ENCODE measurements at regions not wholly inside any gene's neighbourhood (a gene's known extent, or its start where the extent isn't known, plus 50 kb on each side); places are given as distances from the start of the nearest gene placed in this dataset.

DNA sequence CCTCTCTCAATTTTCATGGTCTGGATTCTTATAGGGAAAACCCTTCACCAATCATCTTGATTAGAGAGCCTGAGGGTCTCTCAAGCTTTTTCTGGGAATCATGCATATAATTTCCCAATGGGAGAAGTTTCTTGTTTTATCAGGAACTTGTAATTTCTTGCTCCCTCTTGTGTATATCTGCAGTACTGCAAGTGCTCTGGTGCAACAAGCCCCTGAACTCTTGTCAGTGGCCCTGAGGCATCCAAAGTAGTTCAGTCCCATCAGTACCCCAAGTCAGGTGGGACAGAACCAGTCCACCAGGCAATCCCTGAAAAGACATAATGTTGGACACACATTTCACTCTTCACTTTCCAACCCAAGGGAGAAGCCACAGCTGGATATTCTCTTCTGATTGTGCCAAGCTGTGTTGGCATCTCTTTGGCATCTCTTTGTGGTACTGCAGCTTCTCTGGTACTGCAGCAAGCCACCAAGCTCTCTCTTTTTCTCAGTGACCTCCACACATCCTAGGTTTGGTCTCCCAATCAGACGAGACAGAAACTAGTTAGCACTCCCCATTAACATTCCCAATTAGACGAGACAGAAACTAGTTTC lies 214.5 kb downstream of the ZIC4 start:
- Histone ChIP-seq H3K56ac (ENCODE audit: extremely low read depth, insufficient read depth, low read length) (no peak overlapping the region), H3K9me3 (ENCODE audit: control insufficient read depth, insufficient read depth, low read length) (no peaks in the 10 kb centered on the region), H3K23ac (ENCODE audit: low read depth, low read length) (no peak overlapping the region), H4K8ac (ENCODE audit: low read depth in 2 of 2, low read length in 2 of 2) (no peak overlapping the region), H2AK5ac (ENCODE audit: low read depth, low read length) (no peak overlapping the region), H3K9ac (ENCODE audit: low read depth, low read length) (no peak overlapping the region), H3K18ac (ENCODE audit: low read depth, low read length) (no peak overlapping the region), H3K4ac (ENCODE audit: low read depth, low read length) (no peak overlapping the region), H2AK9ac (replicated peaks; ENCODE audit: low read depth, low read length, poor library complexity) (peak overlapping the region; percentile 40), H2BK5ac (ENCODE audit: low read depth, low read length, poor library complexity, severe bottlenecking) (no peak overlapping the region), H2BK15ac (ENCODE audit: low read depth, low read length) (no peak overlapping the region), H4K91ac (ENCODE audit: insufficient read depth, low read depth, low read length) (no peak overlapping the region), H3K79me1 (ENCODE audit: low read depth in 1 of 2, low read length in 2 of 2) (no peaks in the 10 kb centered on the region), H4K20me1 (ENCODE audit: insufficient read depth, low read length) (no peaks in the 10 kb centered on the region), H3K4me2 (ENCODE audit: low read depth, low read length) (no peak overlapping the region), H3K14ac (replicated peaks; ENCODE audit: low read depth, low read length) (no peak overlapping the region), H3K4me1 (ENCODE audit: control insufficient read depth, insufficient read depth, low read length) (no peaks in the 10 kb centered on the region), H3K9me1 (ENCODE audit: insufficient read depth, low read length) (no peaks in the 10 kb centered on the region; the same call in 1 of the 2 replicates), H3K27me3 (ENCODE audit: control insufficient read depth, insufficient read depth, low read length) (no peaks in the 10 kb centered on the region; the same call in 1 of the 2 replicates), H2BK120ac (ENCODE audit: low read depth, low read length) (no peak overlapping the region), H3K36me3 (ENCODE audit: control insufficient read depth, insufficient read depth, low read length) (no peaks in the 10 kb centered on the region), H2AFZ (replicated peaks; ENCODE audit: low read length, poor library complexity) (peak overlapping the region; percentile 48), H4K5ac (ENCODE audit: low read depth, low read length) (no peak overlapping the region), H3K4me3 (ENCODE audit: insufficient read depth, low read depth, low read length) (no peak overlapping the region), H2BK20ac (ENCODE audit: low read depth, low read length) (no peak overlapping the region), H3K27ac (ENCODE audit: insufficient read depth, low read length) (no peak overlapping the region)
- in situ Hi-C loops (cut with MboI; ENCODE audit: low sequenced_read_pairs), result no loop called here
- no TSS peak for BruUV-seq (replicated peaks)
- peak; percentile 69 for TF ChIP-seq SMC3 (IDR thresholded peaks at IDR 0.05; ENCODE audit: low read depth, low read length)
- no peak for TF ChIP-seq CEBPB (IDR thresholded peaks at IDR 0.05; ENCODE audit: low read depth, low read length)
- TF ChIP-seq POLR2A (IDR thresholded peaks at IDR 0.05; ENCODE audit: low read depth, low read length), result no peak
- TF ChIP-seq, protein P1, sequence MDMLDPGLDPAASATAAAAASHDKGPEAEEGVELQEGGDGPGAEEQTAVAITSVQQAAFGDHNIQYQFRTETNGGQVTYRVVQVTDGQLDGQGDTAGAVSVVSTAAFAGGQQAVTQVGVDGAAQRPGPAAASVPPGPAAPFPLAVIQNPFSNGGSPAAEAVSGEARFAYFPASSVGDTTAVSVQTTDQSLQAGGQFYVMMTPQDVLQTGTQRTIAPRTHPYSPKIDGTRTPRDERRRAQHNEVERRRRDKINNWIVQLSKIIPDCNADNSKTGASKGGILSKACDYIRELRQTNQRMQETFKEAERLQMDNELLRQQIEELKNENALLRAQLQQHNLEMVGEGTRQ (IDR thresholded peaks at IDR 0.05; ENCODE audit: low read depth, low read length), result no peak
- TF ChIP-seq RAD21 (IDR thresholded peaks at IDR 0.05; ENCODE audit: low read length), result peak; percentile 56
- TF ChIP-seq, protein P2, sequence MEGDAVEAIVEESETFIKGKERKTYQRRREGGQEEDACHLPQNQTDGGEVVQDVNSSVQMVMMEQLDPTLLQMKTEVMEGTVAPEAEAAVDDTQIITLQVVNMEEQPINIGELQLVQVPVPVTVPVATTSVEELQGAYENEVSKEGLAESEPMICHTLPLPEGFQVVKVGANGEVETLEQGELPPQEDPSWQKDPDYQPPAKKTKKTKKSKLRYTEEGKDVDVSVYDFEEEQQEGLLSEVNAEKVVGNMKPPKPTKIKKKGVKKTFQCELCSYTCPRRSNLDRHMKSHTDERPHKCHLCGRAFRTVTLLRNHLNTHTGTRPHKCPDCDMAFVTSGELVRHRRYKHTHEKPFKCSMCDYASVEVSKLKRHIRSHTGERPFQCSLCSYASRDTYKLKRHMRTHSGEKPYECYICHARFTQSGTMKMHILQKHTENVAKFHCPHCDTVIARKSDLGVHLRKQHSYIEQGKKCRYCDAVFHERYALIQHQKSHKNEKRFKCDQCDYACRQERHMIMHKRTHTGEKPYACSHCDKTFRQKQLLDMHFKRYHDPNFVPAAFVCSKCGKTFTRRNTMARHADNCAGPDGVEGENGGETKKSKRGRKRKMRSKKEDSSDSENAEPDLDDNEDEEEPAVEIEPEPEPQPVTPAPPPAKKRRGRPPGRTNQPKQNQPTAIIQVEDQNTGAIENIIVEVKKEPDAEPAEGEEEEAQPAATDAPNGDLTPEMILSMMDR (conservative IDR thresholded peaks at IDR 0.05; ENCODE audit: low read depth, low read length), result peak; percentile 66
- no CpG with 5 or more reads among the region's 2 CpGs for WGBS, 2 experiments (ENCODE audit: extremely low coverage in 2 of 2, insufficient read length in 1 of 2)
- ATAC-seq (ENCODE audit: low read depth) (peak; percentile 69), DNase-seq (peak; percentile 75)
- ChIA-PET POLR2A (ENCODE audit: unreplicated experiment) (no interaction called here), CTCF (interaction anchor here (0.6 to 2.1 kb wide), 12 partner anchors 8 to 444 kb away, joined by 3 to 8 read pairs (median 4); no protein-coding TSS in a partner anchor)
- dilution Hi-C loops (cut with HindIII; ENCODE audit: low sequenced_read_pairs, unreplicated experiment), result no loop called here
- intact Hi-C loops (cut with micrococcal nuclease), result loop anchor here (1.0 to 5.0 kb wide), 4 partner anchors 71 to 601 kb away; no protein-coding TSS in a partner anchor
